ENCODE measurements at regions not wholly inside any gene's neighbourhood (a gene's known extent, or its start where the extent isn't known, plus 50 kb on each side); places are given as distances from the start of the nearest gene placed in this dataset.

- TF ChIP-seq CTCF (conservative IDR thresholded peaks at IDR 0.05 in 1 of 2, IDR thresholded peaks at IDR 0.05 in 1 of 2; ENCODE audit: low read depth in 1 of 2, low read length in 2 of 2) = no peak
- TF ChIP-seq EZH2 (IDR thresholded peaks at IDR 0.05; ENCODE audit: low read length, missing control alignments) = no peak
These were observed 133.0 kb upstream of the HTR2C start for GRCh38 chrX:114450911-114451310.
